ENCODE measurements at regions not wholly inside any gene's neighbourhood (a gene's known extent, or its start where the extent isn't known, plus 50 kb on each side); places are given as distances from the start of the nearest gene placed in this dataset.

DNA sequence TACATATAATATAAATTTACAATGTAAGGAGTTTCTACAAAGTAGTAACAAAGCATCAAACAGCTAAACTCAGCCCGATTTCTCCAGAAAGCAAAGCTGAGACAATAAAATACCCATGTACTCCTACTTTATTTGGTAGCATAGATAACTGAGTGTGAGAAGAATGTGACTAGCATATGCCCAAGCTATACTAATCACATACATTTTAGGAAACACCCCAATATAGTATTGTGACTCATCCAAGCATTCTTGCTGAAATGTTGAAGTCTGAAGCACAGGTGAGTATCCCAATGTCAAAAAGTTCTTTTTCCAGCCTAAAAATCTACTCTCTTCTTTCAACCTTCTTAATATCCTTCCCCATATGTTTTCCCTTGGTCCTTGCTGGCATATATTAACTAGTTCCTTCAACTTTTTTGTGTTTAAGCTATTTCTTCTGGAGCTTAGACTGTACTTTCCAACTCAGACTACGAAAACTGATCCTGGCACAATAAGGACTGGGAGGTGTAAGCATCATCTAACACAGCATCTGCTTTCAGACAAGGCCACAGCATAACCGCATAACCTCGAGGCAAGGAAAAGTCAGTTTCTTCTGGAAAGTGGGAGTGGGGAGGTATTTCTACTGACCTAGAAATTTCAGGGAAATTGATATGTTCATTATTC is 163.0 kb upstream of the RNPC3 start:
- TF ChIP-seq, protein P1, sequence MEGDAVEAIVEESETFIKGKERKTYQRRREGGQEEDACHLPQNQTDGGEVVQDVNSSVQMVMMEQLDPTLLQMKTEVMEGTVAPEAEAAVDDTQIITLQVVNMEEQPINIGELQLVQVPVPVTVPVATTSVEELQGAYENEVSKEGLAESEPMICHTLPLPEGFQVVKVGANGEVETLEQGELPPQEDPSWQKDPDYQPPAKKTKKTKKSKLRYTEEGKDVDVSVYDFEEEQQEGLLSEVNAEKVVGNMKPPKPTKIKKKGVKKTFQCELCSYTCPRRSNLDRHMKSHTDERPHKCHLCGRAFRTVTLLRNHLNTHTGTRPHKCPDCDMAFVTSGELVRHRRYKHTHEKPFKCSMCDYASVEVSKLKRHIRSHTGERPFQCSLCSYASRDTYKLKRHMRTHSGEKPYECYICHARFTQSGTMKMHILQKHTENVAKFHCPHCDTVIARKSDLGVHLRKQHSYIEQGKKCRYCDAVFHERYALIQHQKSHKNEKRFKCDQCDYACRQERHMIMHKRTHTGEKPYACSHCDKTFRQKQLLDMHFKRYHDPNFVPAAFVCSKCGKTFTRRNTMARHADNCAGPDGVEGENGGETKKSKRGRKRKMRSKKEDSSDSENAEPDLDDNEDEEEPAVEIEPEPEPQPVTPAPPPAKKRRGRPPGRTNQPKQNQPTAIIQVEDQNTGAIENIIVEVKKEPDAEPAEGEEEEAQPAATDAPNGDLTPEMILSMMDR (IDR thresholded peaks at IDR 0.05; ENCODE audit: low read depth, low read length, poor library complexity, severe bottlenecking), result no peak
- no peak for TF ChIP-seq EZH2phosphoT487 (IDR thresholded peaks at IDR 0.05; ENCODE audit: borderline replicate concordance, low read length)
